ENCODE measurements at regions not wholly inside any gene's neighbourhood (a gene's known extent, or its start where the extent isn't known, plus 50 kb on each side); places are given as distances from the start of the nearest gene placed in this dataset.

DNA sequence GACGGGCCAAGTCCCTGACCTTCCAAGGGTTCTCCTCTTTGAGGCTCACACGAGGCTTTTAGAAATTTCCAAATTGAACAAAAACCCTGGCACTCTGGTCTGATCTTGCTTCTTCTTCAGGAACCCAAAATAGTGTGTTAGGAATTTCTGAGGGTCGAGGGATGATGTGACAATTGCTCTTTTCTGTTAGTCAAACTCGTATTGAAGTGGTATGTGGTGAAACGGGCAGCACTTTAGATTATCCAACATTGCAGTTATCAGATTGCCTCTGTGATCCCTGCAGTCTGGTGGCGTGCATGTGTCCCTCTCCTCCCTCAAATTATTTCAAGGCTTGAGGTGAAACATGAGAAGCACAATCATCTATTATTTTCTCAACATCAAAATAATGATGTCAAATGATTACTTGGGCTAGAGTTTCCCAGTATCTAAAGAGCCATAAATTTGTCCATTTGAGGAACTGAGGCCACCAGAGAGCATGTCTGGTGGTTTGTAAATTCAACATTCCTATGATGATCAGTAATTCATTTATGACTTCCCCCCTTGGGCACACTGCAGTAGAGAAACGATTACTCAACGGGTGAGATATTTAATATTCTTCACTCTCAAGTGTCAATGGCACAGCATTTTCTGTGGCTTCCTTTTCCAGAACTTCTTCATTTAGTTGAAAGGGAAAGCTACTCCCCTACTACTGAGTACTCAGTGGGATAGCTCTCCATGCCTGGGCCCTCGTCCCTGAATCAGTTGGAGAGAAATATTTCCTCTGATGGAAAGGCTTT is 308.6 kb upstream of the MAP3K7 start:
- no peak for DNase-seq (ENCODE audit: low spot score in 2 of 2)
- intact Hi-C loops (cut with DNase I): no loop called here
- no peaks in the 10 kb centered on the region for H3K27me3 ChIP-seq
- H3K4me3 ChIP-seq: no peak overlapping the region
- no peaks in the 10 kb centered on the region for H3K36me3 ChIP-seq
- TF ChIP-seq, protein P1, sequence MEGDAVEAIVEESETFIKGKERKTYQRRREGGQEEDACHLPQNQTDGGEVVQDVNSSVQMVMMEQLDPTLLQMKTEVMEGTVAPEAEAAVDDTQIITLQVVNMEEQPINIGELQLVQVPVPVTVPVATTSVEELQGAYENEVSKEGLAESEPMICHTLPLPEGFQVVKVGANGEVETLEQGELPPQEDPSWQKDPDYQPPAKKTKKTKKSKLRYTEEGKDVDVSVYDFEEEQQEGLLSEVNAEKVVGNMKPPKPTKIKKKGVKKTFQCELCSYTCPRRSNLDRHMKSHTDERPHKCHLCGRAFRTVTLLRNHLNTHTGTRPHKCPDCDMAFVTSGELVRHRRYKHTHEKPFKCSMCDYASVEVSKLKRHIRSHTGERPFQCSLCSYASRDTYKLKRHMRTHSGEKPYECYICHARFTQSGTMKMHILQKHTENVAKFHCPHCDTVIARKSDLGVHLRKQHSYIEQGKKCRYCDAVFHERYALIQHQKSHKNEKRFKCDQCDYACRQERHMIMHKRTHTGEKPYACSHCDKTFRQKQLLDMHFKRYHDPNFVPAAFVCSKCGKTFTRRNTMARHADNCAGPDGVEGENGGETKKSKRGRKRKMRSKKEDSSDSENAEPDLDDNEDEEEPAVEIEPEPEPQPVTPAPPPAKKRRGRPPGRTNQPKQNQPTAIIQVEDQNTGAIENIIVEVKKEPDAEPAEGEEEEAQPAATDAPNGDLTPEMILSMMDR (IDR thresholded peaks at IDR 0.05): no peak
- no peaks in the 10 kb centered on the region for H3K9me3 ChIP-seq
- H3K27ac ChIP-seq: no peak overlapping the region
- H3K4me1 ChIP-seq: no peaks in the 10 kb centered on the region

- Histone ChIP-seq H3K4me3 (no peak overlapping the region), H3K4me1 (no peaks in the 10 kb centered on the region), H3K27me3 (no peaks in the 10 kb centered on the region), H3K27ac (no peak overlapping the region), H3K9me3 (no peaks in the 10 kb centered on the region), H3K36me3 (no peaks in the 10 kb centered on the region)
- DNase-seq (ENCODE audit: low spot score in 2 of 2): no peak
- intact Hi-C loops (cut with DNase I): no loop called here
- TF ChIP-seq, protein P1 (IDR thresholded peaks at IDR 0.05): no peak
These were observed 307.6 kb upstream of the MAP3K7 start for GRCh38 chr6:90894285-90895130.

DNA sequence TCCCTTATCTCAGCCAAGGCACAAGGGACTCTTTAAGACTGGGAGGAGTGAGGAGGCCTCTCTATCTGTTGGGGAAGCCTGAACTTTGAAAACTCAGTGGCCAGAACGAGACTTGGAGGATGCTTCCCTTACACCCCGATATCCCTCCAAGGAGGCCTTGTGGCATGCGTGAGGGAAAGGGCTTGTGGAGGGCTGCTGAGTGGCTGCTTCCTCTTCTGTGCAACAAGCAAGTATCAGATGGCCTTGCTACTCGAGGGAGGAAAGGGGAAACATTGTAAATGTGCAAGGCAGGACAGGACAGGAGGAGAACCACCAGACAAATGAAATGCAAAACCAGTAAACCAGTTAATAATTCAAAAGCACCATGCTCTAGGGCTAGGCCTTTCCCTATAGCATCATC is 306.5 kb upstream of the MAP3K7 start:
- H3K27me3 ChIP-seq: no peaks in the 10 kb centered on the region
- H3K36me3 ChIP-seq: no peaks in the 10 kb centered on the region
- H3K4me3 ChIP-seq: no peak overlapping the region
- no peak overlapping the region for H3K27ac ChIP-seq
- TF ChIP-seq, protein P1 (IDR thresholded peaks at IDR 0.05): no peak
- DNase-seq (ENCODE audit: low spot score in 2 of 2): no peak
- H3K9me3 ChIP-seq: no peaks in the 10 kb centered on the region
- intact Hi-C loops (cut with DNase I): no loop called here
- H3K4me1 ChIP-seq: no peaks in the 10 kb centered on the region

DNA sequence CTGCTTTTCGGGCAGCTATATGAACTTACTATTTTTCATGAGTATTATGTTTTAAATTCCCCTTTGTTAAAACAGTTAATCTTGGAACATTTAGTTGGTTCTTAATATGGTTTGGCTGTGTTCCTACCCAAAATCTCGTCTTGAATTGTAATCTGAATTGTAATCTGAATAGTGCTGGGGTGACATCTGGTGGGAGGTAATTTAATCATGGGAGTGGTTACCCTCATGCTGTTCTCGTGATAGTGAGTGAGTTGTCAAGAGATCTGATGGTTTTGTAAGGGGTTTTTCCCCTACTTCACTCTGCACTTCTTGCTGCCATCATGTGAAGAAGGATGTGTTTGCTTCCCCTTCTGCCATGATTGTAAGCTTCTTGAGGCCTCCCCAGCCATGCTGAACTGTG is 305.4 kb upstream of the MAP3K7 start:
- no peaks in the 10 kb centered on the region for H3K4me1 ChIP-seq
- no peak overlapping the region for H3K27ac ChIP-seq
- intact Hi-C loops (cut with DNase I): no loop called here
- H3K27me3 ChIP-seq: no peaks in the 10 kb centered on the region
- H3K36me3 ChIP-seq: no peaks in the 10 kb centered on the region
- no peak overlapping the region for H3K4me3 ChIP-seq
- DNase-seq (ENCODE audit: low spot score in 2 of 2): no peak
- TF ChIP-seq, protein P1 (IDR thresholded peaks at IDR 0.05): no peak
- no peaks in the 10 kb centered on the region for H3K9me3 ChIP-seq

DNA sequence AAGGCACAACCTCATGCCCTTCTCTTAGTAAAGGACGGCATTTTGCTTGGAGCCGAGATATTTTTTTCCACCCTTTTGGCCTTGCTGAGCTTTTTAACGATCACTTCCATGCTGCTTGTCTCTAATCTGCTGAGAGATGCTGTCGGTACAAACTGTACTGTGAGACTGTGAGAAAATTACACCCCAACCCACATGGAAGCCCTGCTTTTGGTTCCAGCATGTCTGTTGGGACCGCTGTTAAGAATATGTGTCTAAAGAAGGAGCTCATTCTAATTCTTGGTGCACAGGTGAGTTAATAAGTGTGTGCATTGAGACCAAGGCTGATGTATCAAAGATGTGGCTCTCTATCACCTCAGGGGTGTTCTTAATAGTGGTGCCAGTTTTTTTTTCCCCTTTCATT is 304.5 kb upstream of the MAP3K7 start:
- intact Hi-C loops (cut with DNase I): no loop called here
- DNase-seq (ENCODE audit: low spot score in 2 of 2): no peak
- no peaks in the 10 kb centered on the region for H3K9me3 ChIP-seq
- H3K4me3 ChIP-seq: no peak overlapping the region
- H3K36me3 ChIP-seq: no peaks in the 10 kb centered on the region
- H3K27ac ChIP-seq: no peak overlapping the region
- no peaks in the 10 kb centered on the region for H3K27me3 ChIP-seq
- TF ChIP-seq, protein P1 (IDR thresholded peaks at IDR 0.05): no peak
- H3K4me1 ChIP-seq: no peaks in the 10 kb centered on the region
